RPMI7951 (cell line): ENCODE measurements at regions not wholly inside any gene's neighbourhood (a gene's known extent, or its start where the extent isn't known, plus 50 kb on each side); places are given as distances from the start of the nearest gene placed in this dataset.

Experiments used
- DNase-seq: peaks from one replicate; pipeline ENCODE4 v3.0.0-alpha.2; 2012; ENCODE audit warnings: low read depth

DNA sequence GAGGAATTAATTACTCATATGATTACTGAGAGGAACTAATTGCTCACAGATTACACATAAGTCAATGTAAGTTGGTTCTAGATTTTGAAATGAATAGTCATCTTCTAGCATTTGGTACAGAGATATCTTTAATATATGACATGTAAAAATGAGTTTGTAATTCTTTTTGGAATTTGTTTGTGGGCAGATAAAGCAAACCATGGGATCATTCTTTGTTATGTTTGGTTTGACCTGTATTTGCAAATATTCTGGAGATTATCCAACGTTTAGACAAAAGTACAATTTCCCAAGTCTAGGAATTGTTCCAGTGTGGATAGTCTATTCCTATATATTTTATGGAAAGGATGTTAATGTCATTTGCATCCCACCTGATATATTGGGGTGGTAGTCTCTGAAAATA, 309.6 kb upstream of the EDNRB start:
- DNase-seq = no peak

DNA sequence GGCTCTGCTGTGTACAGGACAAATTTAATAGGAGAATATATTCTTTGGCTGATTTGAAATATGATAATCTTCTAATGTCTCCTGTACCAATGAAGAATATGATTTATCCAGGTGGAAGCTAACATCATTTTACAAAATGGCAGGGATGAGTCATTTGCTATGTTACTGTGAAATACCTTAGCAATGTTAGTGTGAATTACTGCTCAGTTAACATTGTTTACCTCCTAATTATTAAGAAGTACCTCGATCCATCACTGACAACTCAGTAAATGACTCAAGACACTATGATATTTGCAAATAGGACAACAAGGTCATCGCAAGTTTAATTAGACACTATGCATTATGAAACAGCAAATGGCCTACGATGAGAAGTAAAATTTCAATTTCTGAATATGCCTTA, 309.1 kb upstream of the EDNRB start:
- DNase-seq = no peak

DNA sequence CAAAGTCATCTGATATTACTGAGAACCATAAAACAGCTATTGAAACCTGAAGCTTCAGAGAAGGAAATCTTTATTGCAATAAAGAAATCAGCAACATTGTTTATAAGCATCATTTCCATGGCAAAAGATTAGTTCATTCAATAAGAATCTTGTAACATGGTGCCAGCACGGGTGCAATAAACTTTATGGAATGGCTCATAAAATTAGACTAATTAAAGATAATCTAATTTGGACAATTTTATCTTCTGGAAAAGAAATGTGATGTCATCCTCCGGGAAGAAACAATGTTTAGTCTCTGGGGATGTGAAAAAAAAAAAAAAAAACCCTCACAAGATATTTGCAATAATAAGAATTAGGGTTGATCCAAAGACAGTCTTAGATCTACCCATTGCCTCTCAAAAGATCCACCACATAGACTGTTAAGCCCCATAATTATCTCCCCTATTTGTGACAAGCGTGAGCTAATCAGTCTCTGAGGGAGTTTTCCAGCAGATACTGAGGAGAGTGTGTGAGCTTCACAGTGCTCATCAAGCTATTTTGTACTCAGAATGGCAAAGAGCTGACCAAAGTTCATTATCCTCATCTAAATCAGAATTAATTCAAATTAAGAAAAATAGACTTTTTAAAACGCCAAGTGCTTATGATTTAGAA, 297.0 kb upstream of the EDNRB start:
- DNase-seq = no peak

DNA sequence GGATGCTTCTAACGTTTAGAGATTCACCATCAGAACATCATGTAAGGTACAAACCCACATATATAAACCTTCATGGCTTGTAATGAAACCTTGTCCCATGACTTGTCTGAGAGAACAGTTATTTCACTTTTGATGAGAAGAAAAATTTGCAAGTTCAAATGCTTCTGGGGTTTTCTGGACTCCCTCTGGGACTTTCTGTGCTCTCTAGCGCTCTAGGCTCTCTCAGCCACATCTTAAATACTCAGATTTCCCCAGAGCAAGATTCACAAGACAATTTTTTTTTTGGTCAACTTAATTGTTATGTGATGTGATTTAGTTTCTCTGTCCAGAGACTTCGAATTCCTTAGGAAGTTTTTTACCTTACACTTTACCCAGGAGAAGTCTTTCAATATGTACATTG, 282.8 kb upstream of the EDNRB start:
- no peak for DNase-seq

DNA sequence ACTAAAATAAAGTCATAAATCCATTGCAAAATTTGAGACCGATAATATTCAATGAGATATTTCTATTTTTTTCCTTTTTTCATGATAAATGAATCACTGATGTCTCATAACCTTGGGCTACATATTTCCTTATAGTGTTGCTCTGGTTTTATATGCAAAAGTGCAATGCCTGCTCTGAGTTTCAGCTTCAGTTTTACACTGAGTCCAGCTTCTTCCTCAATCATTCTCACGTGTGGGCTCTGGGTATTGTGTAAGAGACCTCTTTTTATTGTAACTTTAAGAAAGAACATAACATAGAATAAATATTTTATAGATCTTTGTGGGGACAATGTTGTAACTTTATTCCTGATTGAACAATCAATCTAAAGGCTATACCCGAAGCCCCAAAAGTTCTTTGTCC, 280.2 kb upstream of the EDNRB start:
- DNase-seq = no peak

DNA sequence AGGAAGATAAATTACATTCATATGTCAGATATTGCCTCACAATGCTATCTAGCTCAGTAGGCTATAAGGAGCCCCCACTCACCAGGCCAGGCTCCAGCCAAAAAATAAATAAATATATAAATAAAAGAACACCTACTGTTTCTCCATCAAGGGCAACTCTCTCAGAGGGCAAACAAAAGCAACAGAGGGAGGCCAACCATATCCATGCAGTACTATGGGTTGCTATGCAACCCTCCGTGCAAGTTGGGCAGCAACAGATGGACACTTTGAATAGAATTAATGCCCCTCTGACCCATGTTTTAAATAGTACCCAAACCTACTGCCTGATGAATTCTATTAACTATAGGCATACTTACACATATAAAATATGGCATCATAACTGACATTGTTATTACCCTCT, 279.8 kb upstream of the EDNRB start:
- DNase-seq = no peak

DNA sequence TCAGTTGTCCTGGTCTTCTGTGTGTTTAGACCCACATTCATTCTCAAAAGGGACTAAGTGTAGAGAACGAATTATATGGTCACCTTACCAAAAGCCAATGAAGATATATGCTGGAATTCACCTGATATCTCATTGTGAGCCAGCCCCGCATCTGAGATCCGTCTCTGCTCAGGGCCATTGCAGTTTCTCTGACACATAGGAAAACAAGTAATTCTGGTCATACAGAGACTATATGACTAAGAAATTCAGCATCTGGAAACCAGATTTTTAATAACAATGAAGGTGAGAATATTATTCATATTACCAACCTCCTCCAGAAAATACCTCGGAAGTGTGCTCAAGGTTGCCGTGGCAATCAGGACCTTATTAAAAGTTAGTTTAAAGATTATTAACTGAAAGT, 278.6 kb upstream of the EDNRB start:
- no peak for DNase-seq

DNA sequence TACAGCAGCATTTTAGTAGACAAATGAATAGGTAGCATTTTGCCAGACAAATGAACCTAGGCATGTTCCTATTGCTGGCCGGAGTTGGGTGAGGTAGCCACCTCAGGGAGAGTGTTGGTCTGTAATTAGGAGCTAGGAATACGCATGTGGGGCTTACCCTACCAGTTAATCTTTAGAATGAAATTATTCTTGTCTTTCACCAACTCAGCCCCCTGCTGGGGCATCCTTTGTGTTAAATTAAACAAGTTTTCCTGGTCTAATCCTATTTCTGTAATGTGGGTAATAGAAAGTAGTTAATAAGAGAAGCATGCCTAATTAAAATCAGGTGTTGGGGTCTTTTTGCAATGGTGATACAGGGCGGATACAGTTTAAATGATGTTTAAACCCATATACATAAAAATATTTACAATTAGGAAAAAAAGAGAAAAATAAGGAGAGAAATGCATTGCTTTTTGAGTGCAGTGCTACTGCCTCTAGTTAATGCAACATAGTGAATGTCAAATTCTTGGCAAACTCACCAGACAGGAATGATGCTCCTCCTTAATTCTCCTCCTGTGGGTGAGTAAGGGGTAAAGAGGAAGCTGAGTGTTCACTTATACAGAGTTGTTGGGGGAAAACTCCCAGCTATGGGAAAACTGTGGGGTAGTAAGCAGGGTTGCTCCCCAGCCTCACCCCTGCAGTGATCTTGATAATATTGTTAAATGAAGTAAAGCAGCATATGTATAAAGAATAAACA, 276.4 kb upstream of the EDNRB start:
- no peak for DNase-seq

DNA sequence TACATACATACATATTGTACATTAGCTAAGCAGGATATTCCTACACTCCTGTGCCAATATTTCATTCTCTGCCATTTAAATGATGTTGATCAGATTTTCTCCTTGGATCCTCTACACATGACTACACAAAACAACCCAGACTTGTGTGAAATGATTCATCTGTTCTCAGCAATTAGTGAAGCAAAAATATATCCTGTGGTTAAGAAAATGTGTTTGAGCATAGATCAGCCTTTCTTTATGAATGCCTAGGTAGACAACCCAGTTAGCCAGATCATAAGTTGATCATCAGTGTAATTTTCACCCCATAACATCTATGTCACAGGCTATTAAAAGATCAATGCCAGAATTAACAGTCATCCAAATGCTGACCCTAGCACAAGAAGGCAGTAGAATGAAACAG, 275.2 kb upstream of the EDNRB start:
- no peak for DNase-seq

DNA sequence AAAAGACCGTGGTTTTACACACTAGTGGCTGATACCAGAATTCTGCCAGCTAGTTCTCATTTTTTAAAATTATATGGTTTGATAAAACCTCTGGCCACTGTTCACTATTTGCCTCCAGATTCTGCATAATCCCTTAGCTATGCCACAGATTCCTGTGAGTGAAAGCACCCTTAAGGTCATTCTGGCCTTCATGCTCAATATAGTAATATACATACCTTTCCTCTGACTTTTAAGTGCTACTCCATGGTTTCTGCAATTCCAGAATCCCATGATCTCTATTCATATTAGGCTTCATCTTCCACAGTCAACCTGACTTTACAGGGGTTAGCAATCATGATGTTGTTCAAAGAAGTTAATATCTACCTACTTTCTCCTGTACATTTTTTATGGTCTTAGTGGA, 274.1 kb upstream of the EDNRB start:
- DNase-seq = no peak

DNA sequence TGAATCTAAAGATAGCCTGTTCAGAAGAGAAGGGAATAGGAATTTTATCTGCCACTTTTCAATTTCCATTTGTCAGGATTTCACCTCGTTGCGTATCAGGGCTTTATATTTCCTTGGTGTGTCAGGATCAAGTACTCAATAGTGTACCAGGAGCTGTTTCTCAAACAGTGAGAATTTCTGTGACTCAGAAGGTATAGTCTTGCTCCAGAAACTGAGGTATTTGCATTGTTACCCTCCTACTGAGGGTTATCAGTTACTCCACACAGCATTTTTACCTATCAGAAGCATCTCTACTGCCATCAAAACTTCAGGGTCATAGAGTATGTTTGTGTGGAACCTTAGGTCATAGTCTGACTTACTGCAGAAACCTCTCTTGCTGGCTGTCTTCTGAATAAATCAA, 271.7 kb upstream of the EDNRB start:
- no peak for DNase-seq

DNA sequence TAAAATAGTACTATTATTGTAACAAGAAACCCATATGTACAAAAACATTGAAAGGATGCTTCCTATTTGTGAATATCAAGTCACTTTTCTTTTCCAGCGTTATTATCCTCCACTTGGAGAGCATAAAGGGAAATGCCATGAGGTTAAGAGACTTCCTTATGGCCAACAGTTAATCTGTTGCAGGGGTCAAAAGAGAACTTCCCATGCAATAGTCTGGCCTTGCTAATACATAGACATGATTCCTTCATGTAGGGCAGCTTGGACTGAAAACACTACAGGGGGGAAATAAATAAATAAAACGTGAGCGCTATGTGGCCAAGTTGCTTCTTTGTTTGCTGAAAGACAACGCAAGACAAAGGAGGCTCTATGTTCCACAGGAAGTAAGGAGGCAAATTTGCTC, 269.1 kb upstream of the EDNRB start:
- no peak for DNase-seq

DNA sequence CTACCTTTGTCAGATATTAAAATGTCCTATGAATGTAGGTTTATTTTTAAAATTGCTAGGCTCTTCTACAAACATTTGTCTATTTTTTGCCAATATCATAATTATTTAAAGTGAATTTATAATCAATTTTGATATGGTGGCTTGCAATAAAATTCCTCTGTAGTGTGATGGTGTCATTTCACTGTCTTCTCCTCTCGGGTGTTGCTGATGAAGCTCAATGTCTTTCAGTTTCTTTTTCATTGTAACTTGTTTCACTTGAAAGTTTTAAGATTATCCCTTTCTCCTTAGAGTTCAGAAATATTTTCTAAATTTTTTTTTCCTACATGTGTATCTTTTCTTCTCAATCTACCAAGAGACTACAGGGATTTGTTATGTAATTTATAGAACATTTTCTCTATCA, 267.1 kb upstream of the EDNRB start:
- no peak for DNase-seq

DNA sequence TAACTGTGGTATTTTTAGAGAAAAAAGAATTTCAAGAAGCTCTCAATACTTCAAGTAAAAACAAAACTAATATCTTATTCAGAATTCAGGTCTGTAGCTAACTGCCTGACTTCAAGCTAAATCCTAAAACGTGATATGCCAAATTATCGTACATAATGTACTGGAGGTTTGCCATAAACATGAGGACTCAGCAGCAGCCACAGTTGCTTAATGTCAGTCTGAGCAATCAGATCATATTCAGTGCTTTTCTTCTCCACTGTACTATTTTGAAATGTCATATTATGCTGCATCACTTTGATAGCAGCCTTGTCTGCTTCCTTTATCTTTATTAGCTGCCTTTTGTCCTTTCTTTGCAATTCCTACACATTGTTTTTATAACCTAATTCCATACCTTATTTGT, 265.1 kb upstream of the EDNRB start:
- DNase-seq = no peak

DNA sequence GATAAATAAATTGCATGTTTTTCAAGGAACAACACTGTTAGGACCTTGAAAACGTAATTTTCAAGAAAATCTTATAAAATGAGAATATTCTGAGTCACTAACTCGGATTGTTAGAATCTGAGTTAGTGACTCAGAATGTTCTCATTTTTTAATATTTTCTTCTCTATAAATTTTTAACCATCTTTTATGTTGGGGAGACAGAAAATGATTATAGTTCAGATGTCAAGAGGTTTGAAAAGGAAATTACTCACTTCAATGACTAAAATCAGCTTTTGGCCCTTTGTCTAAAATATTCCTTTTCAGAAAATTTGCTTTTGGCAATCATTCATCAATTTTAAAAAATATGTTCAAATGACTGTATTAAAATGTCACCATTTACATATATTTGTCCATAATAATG, 264.2 kb upstream of the EDNRB start:
- no peak for DNase-seq

DNA sequence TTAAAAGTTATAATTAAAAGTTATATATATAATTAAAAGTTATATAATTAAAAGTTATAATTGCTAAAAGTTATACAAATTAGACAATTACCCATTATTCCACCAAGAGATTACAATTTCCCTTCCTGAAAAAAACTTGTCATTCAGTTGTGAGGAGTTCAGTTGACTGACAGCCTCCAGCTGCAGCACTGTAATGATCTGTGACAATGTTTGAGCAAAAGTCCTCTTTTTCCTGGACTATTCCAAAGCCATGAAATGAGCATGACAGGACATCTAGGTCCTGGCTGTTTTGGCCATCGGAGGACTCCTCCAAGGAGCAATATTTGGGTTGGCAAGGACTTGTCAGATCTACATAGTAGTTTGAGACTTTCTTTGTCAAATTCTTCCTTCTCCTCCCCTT, 258.7 kb upstream of the EDNRB start:
- DNase-seq = no peak

DNA sequence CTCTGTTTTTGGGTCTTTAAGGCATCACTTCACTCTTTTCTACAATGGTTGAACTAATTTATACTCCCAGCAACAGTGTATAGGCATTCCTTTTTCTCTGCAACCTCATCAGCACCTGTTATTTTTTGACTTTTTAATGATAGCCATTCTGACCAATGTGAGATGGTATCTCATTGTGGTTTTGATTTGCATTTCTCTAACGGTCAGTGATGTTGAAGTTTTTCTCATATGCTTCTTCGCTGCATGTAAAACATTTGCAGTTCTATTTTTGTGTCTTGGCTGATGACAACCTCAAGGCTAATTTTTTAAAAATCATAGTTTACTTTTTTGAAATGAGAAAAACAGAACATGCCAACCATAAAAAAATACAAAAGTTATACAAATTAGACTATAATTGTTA, 258.2 kb upstream of the EDNRB start:
- no peak for DNase-seq

DNA sequence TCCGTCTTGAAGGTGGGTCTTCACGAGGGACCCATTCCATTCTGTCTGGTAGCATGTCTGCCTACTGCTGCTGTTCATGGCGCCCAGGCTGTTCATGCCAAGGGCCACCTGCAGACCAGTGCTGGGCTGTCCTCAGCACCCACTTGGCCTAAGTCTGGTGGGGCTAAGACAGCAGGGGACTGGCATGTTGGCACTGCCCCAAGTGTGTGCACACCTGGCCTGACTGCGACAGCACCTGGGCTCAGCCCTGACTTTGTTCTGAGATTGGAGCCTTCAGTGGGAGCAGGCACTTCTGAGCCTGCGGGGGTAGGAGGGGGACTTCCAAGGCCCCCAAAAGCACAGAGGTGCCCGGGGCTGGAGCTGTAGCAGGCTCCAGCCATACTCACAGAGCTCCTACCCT, 250.8 kb upstream of the EDNRB start:
- DNase-seq = no peak

DNA sequence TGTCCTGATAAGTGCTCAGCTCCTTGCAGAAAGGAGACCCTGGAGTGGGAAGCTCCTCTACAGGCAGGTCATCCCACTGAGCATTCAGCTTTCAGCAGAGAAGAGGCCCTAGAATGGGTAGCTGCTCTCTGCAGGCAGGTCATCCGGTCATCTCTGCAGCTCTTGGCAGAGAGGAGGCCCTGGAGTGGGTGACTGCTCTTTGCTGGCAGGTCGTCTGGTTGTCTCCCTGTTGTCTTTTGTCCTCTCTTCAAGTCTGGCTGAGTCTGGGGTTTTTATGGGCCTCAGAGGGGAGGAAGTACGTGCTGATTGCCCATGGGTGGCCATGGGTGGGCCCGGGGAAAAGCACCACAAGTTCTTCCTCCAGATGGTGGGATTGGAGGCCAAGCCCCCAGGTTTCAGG, 250.3 kb upstream of the EDNRB start:
- DNase-seq = no peak

DNA sequence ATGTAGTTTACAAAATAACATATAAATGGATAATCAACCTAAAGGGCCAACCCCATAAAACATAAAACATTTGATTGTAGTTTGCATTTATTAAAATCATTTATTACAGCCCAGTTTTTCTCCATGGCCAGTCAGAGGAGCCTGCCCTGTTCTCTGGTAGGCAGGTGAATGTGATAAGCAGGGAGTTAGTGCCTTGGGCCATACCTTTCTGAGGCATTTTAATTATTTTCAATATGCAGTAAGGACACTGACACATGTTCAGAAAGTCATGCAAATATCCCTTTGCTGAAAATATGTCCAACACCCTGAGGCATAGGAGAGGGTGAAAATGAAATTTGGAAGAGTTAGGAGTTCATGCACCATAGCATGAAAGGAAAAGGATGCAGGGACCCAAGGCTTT, 242.6 kb upstream of the EDNRB start:
- no peak for DNase-seq

DNA sequence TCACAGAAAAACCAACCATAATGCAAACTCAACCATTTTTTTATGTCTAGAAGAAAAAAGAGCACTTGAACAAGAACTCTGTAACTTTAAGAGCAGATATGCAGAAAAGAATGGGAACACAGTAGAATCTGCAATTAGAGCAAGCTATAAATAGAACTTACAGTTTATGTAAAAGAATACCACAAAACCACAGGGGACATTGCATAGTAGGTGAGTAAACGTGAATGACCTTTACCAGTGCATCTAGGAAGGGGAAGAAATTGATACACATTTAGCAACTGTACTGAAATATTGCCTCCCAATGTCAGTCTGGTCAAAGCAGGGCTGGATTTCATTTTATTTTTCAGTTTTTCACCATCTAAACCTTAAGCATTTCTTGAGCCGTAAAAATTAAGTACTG, 242.2 kb upstream of the EDNRB start:
- DNase-seq = peak; percentile 60

DNA sequence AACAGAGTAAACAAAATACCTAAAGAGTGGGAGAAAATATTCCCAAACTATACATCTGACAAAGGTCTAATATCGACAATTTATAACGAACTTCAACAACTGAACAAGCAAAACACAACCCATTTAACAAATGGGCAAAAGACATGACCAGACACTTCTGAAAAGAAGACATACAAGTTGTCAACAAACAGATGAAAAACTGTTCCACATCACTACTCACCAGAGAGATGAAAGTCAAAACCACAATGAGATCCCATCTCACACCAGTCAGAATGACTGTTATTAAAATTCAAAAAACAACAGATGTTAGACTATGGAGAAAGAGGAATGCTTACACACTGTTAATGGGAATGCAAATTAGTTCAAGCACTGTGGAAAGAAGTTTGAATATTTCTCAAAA, 233.8 kb upstream of the EDNRB start:
- no peak for DNase-seq

DNA sequence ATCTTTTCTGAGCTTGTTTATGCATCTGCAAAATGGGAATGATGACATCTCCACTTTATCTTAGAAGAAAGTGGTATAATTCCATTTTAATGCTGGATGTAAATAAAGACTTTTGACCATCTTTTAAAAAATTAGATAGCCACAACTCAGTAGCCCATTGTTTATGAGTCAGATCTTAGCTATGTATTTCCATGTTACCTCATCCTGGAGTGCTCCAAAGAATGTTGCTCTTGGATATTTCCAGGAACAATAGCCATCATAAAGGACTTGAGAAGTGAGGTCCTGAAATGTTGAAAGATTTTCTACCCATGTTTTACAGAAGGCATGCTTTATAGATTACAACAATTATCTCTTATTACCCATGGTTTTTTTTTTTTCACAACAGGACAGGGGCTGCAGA, 229.3 kb upstream of the EDNRB start:
- peak; percentile 55 for DNase-seq

DNA sequence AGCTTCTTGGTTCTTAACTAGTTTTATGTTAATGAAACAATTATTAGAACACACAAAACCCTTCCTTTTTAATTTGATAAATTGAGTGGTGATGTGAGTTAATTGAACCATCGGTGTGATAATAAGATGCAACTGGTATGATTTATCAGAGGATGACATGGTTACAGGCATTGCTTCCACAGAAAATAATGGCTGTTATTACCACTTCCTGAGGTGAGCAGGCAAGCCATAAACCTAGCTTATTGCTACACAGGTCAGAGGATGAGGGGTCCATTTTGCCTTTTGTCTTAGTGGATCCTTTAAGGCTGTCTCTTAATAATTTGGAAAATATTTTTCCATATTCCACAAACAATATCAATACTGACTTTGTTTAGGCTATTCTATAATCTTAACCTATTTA, 226.6 kb upstream of the EDNRB start:
- no peak for DNase-seq
